Upper lobe of left lung (tissue), 6 donors: ENCODE measurements at regions not wholly inside any gene's neighbourhood (a gene's known extent, or its start where the extent isn't known, plus 50 kb on each side); places are given as distances from the start of the nearest gene placed in this dataset.

Experiments used
- ATAC-seq, 2 donors: fragments of 200-7000 bp; cut with Tn5 transposase; one replicate each; pipeline ENCODE4 v1.9.1; 2022; ENCODE audit warnings: mild to moderate bottlenecking in 2 of 2, moderate library complexity in 2 of 2; ENCODE audit not compliant: low FRiP score in 2 of 2
- DNase-seq, 2 donors: peaks; one replicate each; pipeline ENCODE4 v3.0.0-alpha.2; 2019 to 2020
- H3K27ac ChIP-seq, 4 donors: fragments of 200-600 bp; sonication (generic); one replicate each; pipeline ENCODE4 v1.5.1; 2016 to 2019
- H3K27me3 ChIP-seq, 4 donors: fragments of 200-600 bp; sonication (generic); one replicate each; pipeline ENCODE4 v1.5.1; 2017 to 2019
- H3K36me3 ChIP-seq, 4 donors: fragments of 200-600 bp; sonication (generic); one replicate each; pipeline ENCODE4 v1.5.1; 2016 to 2019
- H3K4me1 ChIP-seq, 4 donors: fragments of 200-600 bp; sonication (generic); one replicate each; pipeline ENCODE4 v1.5.1; 2018 to 2019
- H3K4me3 ChIP-seq, 4 donors: fragments of 200-600 bp; sonication (generic); one replicate each; pipeline ENCODE4 v1.5.1; 2017 to 2019; ENCODE audit warnings: mild to moderate bottlenecking in 2 of 4, moderate library complexity in 1 of 4
- H3K9me3 ChIP-seq, 4 donors: fragments of 200-600 bp; sonication (generic); one replicate each; pipeline ENCODE4 v1.5.1; 2018 to 2019
- CTCF ChIP-seq, 6 experiments: fragments of 450-650 bp in 4 of 6; fragments of 200-600 bp in 2 of 6; sonication (generic) in 2 of 6; IDR thresholded peaks; one replicate each; pipeline ENCODE4 v1.5.1; 2016 to 2019; ENCODE audit warnings: antibody characterized with exemption in 6 of 6
- EP300 ChIP-seq, 4 donors: sonication (generic); formaldehyde crosslinking; IDR thresholded peaks; one replicate each; pipeline ENCODE4 v1.5.1; 2017; ENCODE audit warnings: antibody characterized with exemption in 4 of 4, control low read depth in 2 of 4
- POLR2A ChIP-seq, 4 donors: fragments of 450-650 bp; IDR thresholded peaks; one replicate each; pipeline ENCODE4 v1.5.1; 2016 to 2017; ENCODE audit warnings: antibody characterized with exemption in 4 of 4, mild to moderate bottlenecking in 2 of 4
- POLR2AphosphoS5 ChIP-seq, 2 donors: sonication (generic); formaldehyde crosslinking; IDR thresholded peaks; one replicate each; pipeline ENCODE4 v1.5.1; 2017; ENCODE audit warnings: antibody characterized with exemption in 2 of 2
- WGBS, 2 donors: methylation state at CpG; one replicate each; pipeline ENCODE4 v1.1.5; 2017 to 2018; 5-methylcytosine and 5-hydroxymethylcytosine counted together
- small RNA-seq, 4 donors: library from RNA; depleted of rRNA; stranded (forward); fragments of <200 nt; gene quantifications; one replicate each; pipeline ENCODE3, GENCODE V24; 2016
- donor health status: DM: no; HTN: no; CAD: no; lungs with moderate emphysema.
- donor health status: DM: no; HTN: yes; CAD: no; lungs with severe emphysema.

GRCh38 chr2:111712361-111712760 is 171.6 kb downstream of the ANAPC1 start:
- WGBS, 2 donors = 91 to 97% methylated on average over 7 of the region's 7 CpGs
- Histone ChIP-seq H3K4me3 (no peak overlapping the region), H3K27ac (no peak overlapping the region), H3K27me3 (no peaks in the 10 kb centered on the region), H3K4me1 (no peaks in the 10 kb centered on the region), H3K36me3 (no peaks in the 10 kb centered on the region), H3K9me3 (no peaks in the 10 kb centered on the region)
- ATAC-seq = no peak
- TF ChIP-seq EP300 (IDR thresholded peaks at IDR 0.05) = no peak
- TF ChIP-seq POLR2A (IDR thresholded peaks at IDR 0.05) = no peak
- no peak for TF ChIP-seq POLR2AphosphoS5 (IDR thresholded peaks at IDR 0.05)
- no peak for TF ChIP-seq CTCF (IDR thresholded peaks at IDR 0.05)
- DNase-seq = no peak

- no peaks in the 10 kb centered on the region for H3K4me1 ChIP-seq
- no peaks in the 10 kb centered on the region for H3K27me3 ChIP-seq
- H3K36me3 ChIP-seq = no peaks in the 10 kb centered on the region
- no peak overlapping the region for H3K4me3 ChIP-seq
- no peak overlapping the region for H3K27ac ChIP-seq
- TF ChIP-seq POLR2A (IDR thresholded peaks at IDR 0.05) (no peak), POLR2AphosphoS5 (IDR thresholded peaks at IDR 0.05) (no peak), CTCF (IDR thresholded peaks at IDR 0.05) (no peak), EP300 (IDR thresholded peaks at IDR 0.05) (no peak)
- ATAC-seq (no peak), DNase-seq (no peak)
- H3K9me3 ChIP-seq = no peaks in the 10 kb centered on the region
- WGBS, 2 donors = 94 to 100% methylated on average over 2 to 5 of the region's 5 CpGs
Observed at GRCh38 chr2:111712940-111713515, 171.0 kb downstream of the ANAPC1 start.

DNA sequence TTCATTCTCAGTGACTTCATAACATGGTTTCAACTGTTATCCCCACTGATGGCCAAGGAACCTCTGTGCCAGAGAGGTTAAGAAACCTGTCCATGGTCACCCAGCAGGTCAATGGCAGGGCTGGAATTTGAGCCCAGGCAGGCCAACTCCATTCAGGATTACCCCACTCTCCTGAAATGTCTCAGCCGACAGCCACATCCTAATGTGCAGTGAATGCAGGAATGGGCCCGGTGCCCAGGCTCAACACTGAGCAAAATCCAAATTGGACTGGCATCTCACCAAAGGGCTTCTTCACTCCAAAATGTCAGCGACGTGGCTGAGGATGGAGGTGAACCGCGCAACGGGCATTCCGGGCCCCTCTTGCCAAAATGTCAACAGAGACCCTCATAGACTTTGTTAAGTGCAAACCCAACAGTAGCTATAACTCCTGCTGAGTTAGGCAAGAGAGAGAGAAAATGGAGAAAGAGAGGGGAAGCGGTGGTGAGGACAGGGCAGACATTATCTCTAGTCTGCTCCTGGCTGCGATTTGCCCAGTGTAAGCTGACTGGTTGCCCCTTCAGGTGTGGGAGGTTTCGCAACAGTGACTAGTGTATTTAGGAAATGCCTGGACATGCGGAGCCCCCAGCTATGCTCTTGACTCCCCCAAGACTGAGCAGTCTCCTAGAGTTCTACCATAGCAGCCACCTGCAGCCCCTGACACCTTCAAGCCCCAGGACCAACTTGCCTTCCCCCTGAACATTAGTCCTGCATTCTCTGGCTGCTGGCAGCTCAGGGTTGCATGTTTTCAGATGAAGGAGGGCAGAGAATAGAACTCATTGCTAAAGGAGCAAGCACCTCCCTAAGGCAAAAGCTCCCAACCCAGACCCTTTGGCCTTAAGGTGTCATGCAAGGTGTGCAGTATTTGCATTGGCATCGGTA is 167.7 kb downstream of the ANAPC1 start:
- Histone ChIP-seq H3K9me3 (no peaks in the 10 kb centered on the region), H3K27me3 (no peaks in the 10 kb centered on the region), H3K4me1 (no peaks in the 10 kb centered on the region), H3K4me3 (no peak overlapping the region), H3K27ac (no peak overlapping the region), H3K36me3 (no peaks in the 10 kb centered on the region)
- ATAC-seq (no peak), DNase-seq (no peak)
- 80 to 88% methylated on average over 12 to 13 of the region's 13 CpGs for WGBS, 2 donors
- TF ChIP-seq POLR2A (IDR thresholded peaks at IDR 0.05) = no peak
- TF ChIP-seq EP300 (IDR thresholded peaks at IDR 0.05) = no peak
- TF ChIP-seq POLR2AphosphoS5 (IDR thresholded peaks at IDR 0.05) = no peak
- TF ChIP-seq CTCF (IDR thresholded peaks at IDR 0.05) = no peak

GRCh38 chr2:111716905-111717775 is 166.9 kb downstream of the ANAPC1 start:
- WGBS, 2 donors = 90 to 95% methylated on average over 21 of the region's 21 CpGs
- no peak for DNase-seq
- Histone ChIP-seq H3K4me1 (no peaks in the 10 kb centered on the region), H3K9me3 (no peaks in the 10 kb centered on the region), H3K4me3 (no peak overlapping the region), H3K27me3 (no peaks in the 10 kb centered on the region), H3K27ac (no peak overlapping the region), H3K36me3 (no peaks in the 10 kb centered on the region)
- TF ChIP-seq POLR2AphosphoS5 (IDR thresholded peaks at IDR 0.05) = no peak
- no peak for TF ChIP-seq EP300 (IDR thresholded peaks at IDR 0.05)
- no peak for TF ChIP-seq POLR2A (IDR thresholded peaks at IDR 0.05)
- no peak for TF ChIP-seq CTCF (IDR thresholded peaks at IDR 0.05)
- ATAC-seq = no peak

Small RNA genes in the stretch of these regions (small RNA-seq; reads per million reads assigned to genes)
- 0 reads per million in 4 donors for gene MIR4435-2
